Neural cell (in vitro differentiated cells): ENCODE measurements at regions not wholly inside any gene's neighbourhood (a gene's known extent, or its start where the extent isn't known, plus 50 kb on each side); places are given as distances from the start of the nearest gene placed in this dataset.

Source experiments
- H2AFZ ChIP-seq: fragments of 200-600, 300-800 bp; sonication (generic), shearing (Covaris generic); 2 replicates; pipeline ENCODE4 v1.6.0; 2014; ENCODE audit warnings: low read depth, mild to moderate bottlenecking, antibody characterized with exemption, low read length, moderate library complexity
- H3F3A ChIP-seq: fragments of 200-600 bp; shearing (Covaris generic); 2 replicates; pipeline ENCODE4 v1.6.1; 2016; ENCODE audit warnings: mild to moderate bottlenecking, moderate library complexity, mixed read lengths, antibody characterized with exemption, low read length; ENCODE audit not compliant: insufficient read depth, poor library complexity, severe bottlenecking
- H3K27ac ChIP-seq: fragments of 200-600, 300-800 bp; sonication (generic), shearing (Covaris generic); 2 replicates; pipeline ENCODE4 v1.5.1; 2014; ENCODE audit warnings: mild to moderate bottlenecking, low read length, moderate library complexity
- H3K27me3 ChIP-seq: fragments of 300-800, 200-600 bp; sonication (generic), shearing (Covaris generic); 2 replicates; pipeline ENCODE4 v1.6.0; 2014; ENCODE audit warnings: mild to moderate bottlenecking, low read depth, low read length, moderate library complexity; ENCODE audit not compliant: insufficient read depth
- H3K36me3 ChIP-seq: fragments of 300-800, 200-600 bp; sonication (generic), shearing (Covaris generic); 2 replicates; pipeline ENCODE4 v1.5.1; 2014; ENCODE audit warnings: mild to moderate bottlenecking, antibody characterized with exemption, low read length, moderate library complexity; ENCODE audit not compliant: insufficient read depth
- H3K4me2 ChIP-seq: fragments of 300-800, 200-600 bp; sonication (generic), shearing (Covaris generic); 2 replicates; pipeline ENCODE4 v1.6.0; 2014; ENCODE audit warnings: mild to moderate bottlenecking, low read length
- H3K4me3 ChIP-seq: fragments of 300-800, 200-600 bp; sonication (generic), shearing (Covaris generic); 2 replicates; pipeline ENCODE4 v1.5.1; 2014; ENCODE audit warnings: mild to moderate bottlenecking, low read length, moderate library complexity
- H3K79me2 ChIP-seq: fragments of 200-600 bp; shearing (Covaris generic); replicated peaks from 2 replicates; pipeline ENCODE4 v1.6.0; 2014; ENCODE audit warnings: mild to moderate bottlenecking, low read length, moderate library complexity; ENCODE audit not compliant: insufficient read depth
- H3K9ac ChIP-seq: fragments of 300-800, 200-600 bp; sonication (generic), shearing (Covaris generic); 2 replicates; pipeline ENCODE4 v1.6.1; 2016; ENCODE audit warnings: mild to moderate bottlenecking, low read length, mixed read lengths
- H3K9me2 ChIP-seq: fragments of 200-600 bp; shearing (Covaris generic); 2 replicates; pipeline ENCODE4 v1.6.1; 2016; ENCODE audit warnings: mild to moderate bottlenecking, low read length, mixed read lengths; ENCODE audit not compliant: insufficient read depth
- H3K9me3 ChIP-seq: fragments of 200-600, 300-800 bp; sonication (generic), shearing (Covaris generic); 2 replicates; pipeline ENCODE4 v1.6.1; 2016; ENCODE audit warnings: mild to moderate bottlenecking, mixed run types, low read length, moderate library complexity, mixed read lengths
- H4K20me1 ChIP-seq: fragments of 200-600 bp; shearing (Covaris generic); 2 replicates; pipeline ENCODE4 v1.6.1; 2016; ENCODE audit warnings: mild to moderate bottlenecking, mixed run types; ENCODE audit not compliant: insufficient read depth
- EP300 ChIP-seq: fragments of 450-650 bp; conservative IDR thresholded peaks from 2 replicates; pipeline ENCODE4 v1.6.1; 2014; ENCODE audit warnings: antibody characterized with exemption, mild to moderate bottlenecking, moderate library complexity; ENCODE audit not compliant: poor library complexity, severe bottlenecking
- EZH2 ChIP-seq: fragments of 200-600, 300-800 bp; shearing (Covaris generic), sonication (generic); IDR thresholded peaks from 2 replicates; pipeline ENCODE4 v1.6.1; 2014; ENCODE audit warnings: antibody characterized with exemption, low read length, borderline replicate concordance, mild to moderate bottlenecking; ENCODE audit not compliant: insufficient read depth, poor library complexity, severe bottlenecking
- MXI1 ChIP-seq: fragments of 450-650 bp; conservative IDR thresholded peaks from 2 replicates; pipeline ENCODE4 v1.6.1; 2014; ENCODE audit warnings: antibody characterized with exemption, mild to moderate bottlenecking; ENCODE audit not compliant: poor library complexity, severe bottlenecking
- POLR2AphosphoS5 ChIP-seq: IDR thresholded peaks from 2 replicates; pipeline ENCODE4 v1.6.1; 2012
- RAD21 ChIP-seq: fragments of 450-650 bp; conservative IDR thresholded peaks from 2 replicates; pipeline ENCODE4 v1.6.1; 2014; ENCODE audit warnings: antibody characterized with exemption, mild to moderate bottlenecking, moderate library complexity
- SMC3 ChIP-seq: fragments of 450-650 bp; conservative IDR thresholded peaks from 2 replicates; pipeline ENCODE4 v1.6.1; 2014; ENCODE audit warnings: antibody characterized with exemption, mild to moderate bottlenecking, moderate library complexity; ENCODE audit not compliant: poor library complexity
- TAF1 ChIP-seq: IDR thresholded peaks from 2 replicates; pipeline ENCODE4 v1.6.1; 2012; ENCODE audit warnings: low read depth
- TF ChIP-seq, protein P1 (sequence below): IDR thresholded peaks from 2 replicates; pipeline ENCODE4 v1.6.1; 2012; ENCODE audit warnings: borderline replicate concordance
- TF ChIP-seq, protein P2 (sequence below): fragments of 450-650 bp; IDR thresholded peaks from 2 replicates; pipeline ENCODE4 v1.5.1; 2014; ENCODE audit warnings: antibody characterized with exemption, mild to moderate bottlenecking, moderate library complexity; ENCODE audit not compliant: poor library complexity, severe bottlenecking

GRCh38 chr10:15432266-15432665 lies 61.2 kb upstream of the FAM171A1 start:
- Histone ChIP-seq H3K4me2 (no peak overlapping the region), H3K79me2 (no peaks in the 10 kb centered on the region), H3K4me3 (no peak overlapping the region), H3K27me3 (no peaks in the 10 kb centered on the region), H3K9ac (no peak overlapping the region), H3K36me3 (no peaks in the 10 kb centered on the region), H3K9me2 (no peaks in the 10 kb centered on the region), H3K9me3 (no peaks in the 10 kb centered on the region), H2AFZ (no peak overlapping the region), H3F3A (no peaks in the 10 kb centered on the region), H3K27ac (no peak overlapping the region), H4K20me1 (no peaks in the 10 kb centered on the region)
- TF ChIP-seq EP300 (no peak), POLR2AphosphoS5 (no peak), SMC3 (no peak), MXI1 (no peak), RAD21 (no peak), EZH2 (no peak), TAF1 (no peak)
- TF ChIP-seq, protein P1, sequence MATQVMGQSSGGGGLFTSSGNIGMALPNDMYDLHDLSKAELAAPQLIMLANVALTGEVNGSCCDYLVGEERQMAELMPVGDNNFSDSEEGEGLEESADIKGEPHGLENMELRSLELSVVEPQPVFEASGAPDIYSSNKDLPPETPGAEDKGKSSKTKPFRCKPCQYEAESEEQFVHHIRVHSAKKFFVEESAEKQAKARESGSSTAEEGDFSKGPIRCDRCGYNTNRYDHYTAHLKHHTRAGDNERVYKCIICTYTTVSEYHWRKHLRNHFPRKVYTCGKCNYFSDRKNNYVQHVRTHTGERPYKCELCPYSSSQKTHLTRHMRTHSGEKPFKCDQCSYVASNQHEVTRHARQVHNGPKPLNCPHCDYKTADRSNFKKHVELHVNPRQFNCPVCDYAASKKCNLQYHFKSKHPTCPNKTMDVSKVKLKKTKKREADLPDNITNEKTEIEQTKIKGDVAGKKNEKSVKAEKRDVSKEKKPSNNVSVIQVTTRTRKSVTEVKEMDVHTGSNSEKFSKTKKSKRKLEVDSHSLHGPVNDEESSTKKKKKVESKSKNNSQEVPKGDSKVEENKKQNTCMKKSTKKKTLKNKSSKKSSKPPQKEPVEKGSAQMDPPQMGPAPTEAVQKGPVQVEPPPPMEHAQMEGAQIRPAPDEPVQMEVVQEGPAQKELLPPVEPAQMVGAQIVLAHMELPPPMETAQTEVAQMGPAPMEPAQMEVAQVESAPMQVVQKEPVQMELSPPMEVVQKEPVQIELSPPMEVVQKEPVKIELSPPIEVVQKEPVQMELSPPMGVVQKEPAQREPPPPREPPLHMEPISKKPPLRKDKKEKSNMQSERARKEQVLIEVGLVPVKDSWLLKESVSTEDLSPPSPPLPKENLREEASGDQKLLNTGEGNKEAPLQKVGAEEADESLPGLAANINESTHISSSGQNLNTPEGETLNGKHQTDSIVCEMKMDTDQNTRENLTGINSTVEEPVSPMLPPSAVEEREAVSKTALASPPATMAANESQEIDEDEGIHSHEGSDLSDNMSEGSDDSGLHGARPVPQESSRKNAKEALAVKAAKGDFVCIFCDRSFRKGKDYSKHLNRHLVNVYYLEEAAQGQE: no peak
- TF ChIP-seq, protein P2, sequence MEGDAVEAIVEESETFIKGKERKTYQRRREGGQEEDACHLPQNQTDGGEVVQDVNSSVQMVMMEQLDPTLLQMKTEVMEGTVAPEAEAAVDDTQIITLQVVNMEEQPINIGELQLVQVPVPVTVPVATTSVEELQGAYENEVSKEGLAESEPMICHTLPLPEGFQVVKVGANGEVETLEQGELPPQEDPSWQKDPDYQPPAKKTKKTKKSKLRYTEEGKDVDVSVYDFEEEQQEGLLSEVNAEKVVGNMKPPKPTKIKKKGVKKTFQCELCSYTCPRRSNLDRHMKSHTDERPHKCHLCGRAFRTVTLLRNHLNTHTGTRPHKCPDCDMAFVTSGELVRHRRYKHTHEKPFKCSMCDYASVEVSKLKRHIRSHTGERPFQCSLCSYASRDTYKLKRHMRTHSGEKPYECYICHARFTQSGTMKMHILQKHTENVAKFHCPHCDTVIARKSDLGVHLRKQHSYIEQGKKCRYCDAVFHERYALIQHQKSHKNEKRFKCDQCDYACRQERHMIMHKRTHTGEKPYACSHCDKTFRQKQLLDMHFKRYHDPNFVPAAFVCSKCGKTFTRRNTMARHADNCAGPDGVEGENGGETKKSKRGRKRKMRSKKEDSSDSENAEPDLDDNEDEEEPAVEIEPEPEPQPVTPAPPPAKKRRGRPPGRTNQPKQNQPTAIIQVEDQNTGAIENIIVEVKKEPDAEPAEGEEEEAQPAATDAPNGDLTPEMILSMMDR: no peak

DNA sequence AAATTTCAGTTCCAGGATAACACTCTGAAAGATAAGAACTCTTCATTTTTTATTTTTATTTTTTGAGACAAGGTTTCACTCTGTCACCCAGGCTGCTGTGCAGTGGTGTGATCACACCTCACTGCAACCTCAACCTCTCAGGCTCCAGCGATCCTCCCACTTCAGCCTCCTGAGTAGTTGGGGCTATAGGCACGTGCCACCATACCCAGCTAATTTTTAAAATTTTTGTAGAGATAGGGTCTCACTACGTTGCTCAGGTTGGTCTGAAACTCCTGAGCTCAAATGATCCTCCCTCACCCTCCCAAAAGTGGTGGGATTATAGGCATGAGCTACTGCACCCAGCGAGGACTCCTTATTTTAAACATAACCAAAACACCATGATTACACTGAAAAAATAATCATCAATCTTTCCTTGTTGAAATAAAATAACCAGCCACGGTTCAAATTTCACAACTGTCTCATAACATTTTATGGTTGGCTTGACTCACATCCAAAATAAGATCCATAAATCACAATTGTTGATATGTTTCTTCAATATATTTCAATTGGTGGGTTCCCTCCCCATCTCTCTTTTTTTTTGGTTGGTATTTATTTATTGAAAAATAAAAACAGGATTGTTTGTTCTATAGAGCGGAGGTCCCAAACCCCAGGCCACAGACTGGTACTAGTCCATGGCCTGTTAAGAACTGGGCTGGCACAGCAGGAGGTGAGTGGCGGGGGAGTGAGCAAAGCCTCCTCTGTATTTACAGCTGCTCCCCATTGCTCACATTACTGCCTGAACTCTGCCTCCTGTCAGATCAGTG lies 60.1 kb upstream of the FAM171A1 start:
- H3K4me3 ChIP-seq: no peak overlapping the region
- H3K27ac ChIP-seq: no peak overlapping the region
- no peak for TF ChIP-seq POLR2AphosphoS5
- no peak for TF ChIP-seq TAF1
- TF ChIP-seq, protein P1: no peak
- TF ChIP-seq, protein P2: no peak
- no peak for TF ChIP-seq RAD21
- TF ChIP-seq EZH2: no peak
- no peak for TF ChIP-seq SMC3
- TF ChIP-seq EP300: no peak
- no peak for TF ChIP-seq MXI1
- no peaks in the 10 kb centered on the region for H3K9me2 ChIP-seq
- H3K27me3 ChIP-seq: no peaks in the 10 kb centered on the region
- no peak overlapping the region for H3K9ac ChIP-seq
- no peaks in the 10 kb centered on the region for H3K79me2 ChIP-seq
- H3K9me3 ChIP-seq: no peaks in the 10 kb centered on the region
- H4K20me1 ChIP-seq: no peaks in the 10 kb centered on the region
- H3F3A ChIP-seq: no peaks in the 10 kb centered on the region
- no peaks in the 10 kb centered on the region for H3K36me3 ChIP-seq
- no peak overlapping the region for H2AFZ ChIP-seq
- no peak overlapping the region for H3K4me2 ChIP-seq
